GM21723 (cell line): ENCODE measurements at regions not wholly inside any gene's neighbourhood (a gene's known extent, or its start where the extent isn't known, plus 50 kb on each side); places are given as distances from the start of the nearest gene placed in this dataset.

Experiments used
- ATAC-seq: cut with Tn5 transposase; IDR thresholded peaks from one replicate; pipeline ENCODE4 v1.9.1; 2021; ENCODE audit warnings: mild to moderate bottlenecking, moderate library complexity; ENCODE audit not compliant: unreplicated experiment

GRCh38 chr13:110773480-110773879, 60.0 kb downstream of the ING1 start:
- no peak for ATAC-seq

GRCh38 chr13:110774051-110774450, 60.6 kb downstream of the ING1 start:
- ATAC-seq = no peak

- ATAC-seq = no peak
Measured at GRCh38 chr13:110774490-110774889, 61.0 kb downstream of the ING1 start.

GRCh38 chr13:110775576-110775975, 62.1 kb downstream of the ING1 start:
- ATAC-seq = no peak

GRCh38 chr13:110777251-110777820, 63.8 kb downstream of the ING1 start:
- no peak for ATAC-seq

- no peak for ATAC-seq
Measured at GRCh38 chr13:110779022-110779421, 65.5 kb downstream of the ING1 start.

- no peak for ATAC-seq
Measured at GRCh38 chr13:110780422-110780821, 66.9 kb downstream of the ING1 start.

GRCh38 chr13:110782185-110782584, 68.7 kb downstream of the ING1 start:
- ATAC-seq = no peak

- no peak for ATAC-seq
Measured at GRCh38 chr13:110784704-110785103, 71.2 kb downstream of the ING1 start.

GRCh38 chr13:110788778-110789177, 75.3 kb downstream of the ING1 start:
- no peak for ATAC-seq

GRCh38 chr13:110789871-110790270, 76.4 kb downstream of the ING1 start:
- ATAC-seq = no peak

- ATAC-seq = no peak
Measured at GRCh38 chr13:110790371-110790770, 76.9 kb downstream of the ING1 start.

- no peak for ATAC-seq
Measured at GRCh38 chr13:110794209-110794608, 80.7 kb downstream of the ING1 start.

GRCh38 chr13:110797230-110797877, 83.9 kb downstream of the ING1 start:
- ATAC-seq = no peak

GRCh38 chr13:110798081-110798994, 84.8 kb downstream of the ING1 start:
- no peak for ATAC-seq

GRCh38 chr13:110799246-110800236, 86.0 kb downstream of the ING1 start:
- no peak for ATAC-seq

GRCh38 chr13:110801044-110801443, 87.5 kb downstream of the ING1 start:
- ATAC-seq = no peak

GRCh38 chr13:110802260-110802659, 88.8 kb downstream of the ING1 start:
- no peak for ATAC-seq

GRCh38 chr13:110806636-110807035, 93.1 kb downstream of the ING1 start:
- no peak for ATAC-seq

- ATAC-seq = no peak
Measured at GRCh38 chr13:110807546-110807945, 94.0 kb downstream of the ING1 start.

- ATAC-seq = no peak
Measured at GRCh38 chr13:110808138-110808537, 94.6 kb downstream of the ING1 start.
